SK-N-DZ (cell line): ENCODE measurements at regions not wholly inside any gene's neighbourhood (a gene's known extent, or its start where the extent isn't known, plus 50 kb on each side); places are given as distances from the start of the nearest gene placed in this dataset.

ENCODE experiments used
- DNase-seq: peaks from one replicate; pipeline ENCODE4 v3.0.0-alpha.2; 2015; ENCODE audit warnings: low spot score

DNA sequence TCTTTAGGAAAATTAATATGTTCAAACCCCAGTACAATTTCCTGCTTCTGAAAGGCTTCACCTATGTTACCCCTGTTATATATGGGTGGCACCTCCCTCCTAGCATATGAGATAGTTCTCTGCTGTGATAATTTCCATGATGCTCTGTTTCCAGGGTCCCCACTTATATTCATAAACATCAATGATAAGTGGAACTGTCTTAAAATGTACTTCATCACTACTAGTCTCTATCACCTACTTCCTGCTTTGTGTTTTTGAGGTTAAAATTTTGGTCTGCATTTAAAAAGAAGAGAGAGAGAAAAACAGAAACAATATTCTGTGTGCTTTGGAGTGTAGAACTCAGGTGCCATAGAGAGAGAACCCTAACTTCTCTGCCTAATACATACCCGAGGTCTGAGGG lies 234.7 kb downstream of the HTR1A start:
- no peak for DNase-seq

DNA sequence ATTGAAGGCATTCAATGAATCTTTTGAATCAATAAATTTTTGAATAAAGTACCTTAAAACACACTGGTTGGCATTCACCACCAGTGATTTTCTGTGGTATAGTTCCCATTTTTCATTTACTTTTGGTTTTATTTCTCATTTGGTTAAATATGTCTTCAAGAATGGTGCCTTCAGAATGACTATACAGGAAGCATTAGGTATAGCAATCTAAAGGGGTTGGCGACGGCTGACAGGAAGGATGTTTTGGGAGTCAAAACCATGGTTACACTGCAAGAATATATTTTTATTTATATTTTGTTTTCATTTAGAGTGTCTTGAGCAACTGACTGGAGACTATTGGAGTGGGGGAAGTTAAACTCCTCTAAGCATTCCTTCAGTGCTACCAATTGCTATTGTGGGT lies 235.7 kb downstream of the HTR1A start:
- no peak for DNase-seq

- DNase-seq, result no peak
Observed at GRCh38 chr5:63719147-63719546, 243.1 kb downstream of the HTR1A start.

DNA sequence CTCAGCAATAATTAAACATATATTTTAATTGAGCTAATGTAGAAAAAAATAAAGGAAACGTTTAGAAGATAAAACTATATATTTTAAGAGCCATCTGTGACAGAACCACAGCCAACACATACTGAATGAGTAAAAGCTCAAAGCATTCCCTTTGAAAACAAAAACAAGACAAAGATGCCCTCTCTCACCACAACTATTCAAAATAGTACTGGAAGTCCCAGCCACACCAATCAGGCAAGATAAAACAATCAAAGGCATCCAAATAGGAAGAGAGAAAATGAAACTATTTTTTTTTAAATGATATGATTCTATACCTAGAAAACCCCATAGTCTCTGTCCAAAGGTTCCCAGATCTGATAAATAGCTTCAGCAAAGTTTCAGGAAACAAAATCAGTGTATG lies 262.0 kb downstream of the HTR1A start:
- DNase-seq, result no peak

DNA sequence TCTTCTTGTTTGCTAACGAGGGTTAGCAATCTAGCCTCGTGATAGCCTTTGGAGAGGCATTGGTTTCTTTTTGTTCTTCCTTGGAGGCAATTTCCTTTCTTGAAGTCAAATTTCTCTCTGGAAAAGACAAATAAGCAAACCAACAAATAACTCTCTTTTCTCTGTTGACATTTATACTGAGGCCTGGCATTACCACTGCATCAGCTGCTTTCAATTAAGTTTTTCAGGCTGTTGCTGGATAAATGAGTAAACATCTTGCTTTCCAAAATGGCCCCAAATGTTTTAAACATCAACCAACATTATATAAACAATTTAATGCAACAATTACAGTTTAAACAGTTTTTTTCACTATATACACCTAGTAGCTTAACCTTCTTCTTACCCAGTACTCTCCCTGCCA lies 264.4 kb downstream of the HTR1A start:
- DNase-seq, result no peak

- DNase-seq, result no peak
Observed at GRCh38 chr5:63690546-63690945, 271.7 kb downstream of the HTR1A start.

- no peak for DNase-seq
Observed at GRCh38 chr5:63687854-63688516, 274.3 kb downstream of the HTR1A start.

- no peak for DNase-seq
Observed at GRCh38 chr5:63686938-63687337, 275.3 kb downstream of the HTR1A start.

- DNase-seq, result no peak
Observed at GRCh38 chr5:63686181-63686580, 276.1 kb downstream of the HTR1A start.

GRCh38 chr5:63685454-63685853 lies 276.8 kb downstream of the HTR1A start:
- DNase-seq, result no peak

DNA sequence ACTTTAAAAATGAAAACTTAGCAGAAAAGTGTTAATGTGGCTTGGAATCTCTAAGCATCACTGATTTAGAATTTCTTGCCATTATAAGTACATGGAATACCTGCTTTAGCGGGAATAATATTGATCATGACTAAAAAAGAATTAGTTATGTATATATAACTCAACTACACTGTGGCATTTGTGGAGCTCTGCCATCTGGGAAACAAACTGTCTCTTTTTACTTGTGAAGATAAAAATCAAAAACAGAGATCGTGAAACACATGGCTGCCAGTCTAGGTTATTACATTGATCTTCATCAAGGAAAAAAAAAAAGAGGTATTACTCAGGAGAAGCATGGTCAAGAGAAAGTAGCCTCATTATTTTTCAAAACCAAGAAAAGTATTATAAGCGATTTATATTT lies 287.4 kb downstream of the HTR1A start:
- no peak for DNase-seq

- no peak for DNase-seq
Observed at GRCh38 chr5:63655043-63655442, 307.2 kb downstream of the HTR1A start.

- no peak for DNase-seq
Observed at GRCh38 chr5:63650581-63650980, 311.7 kb downstream of the HTR1A start.

DNA sequence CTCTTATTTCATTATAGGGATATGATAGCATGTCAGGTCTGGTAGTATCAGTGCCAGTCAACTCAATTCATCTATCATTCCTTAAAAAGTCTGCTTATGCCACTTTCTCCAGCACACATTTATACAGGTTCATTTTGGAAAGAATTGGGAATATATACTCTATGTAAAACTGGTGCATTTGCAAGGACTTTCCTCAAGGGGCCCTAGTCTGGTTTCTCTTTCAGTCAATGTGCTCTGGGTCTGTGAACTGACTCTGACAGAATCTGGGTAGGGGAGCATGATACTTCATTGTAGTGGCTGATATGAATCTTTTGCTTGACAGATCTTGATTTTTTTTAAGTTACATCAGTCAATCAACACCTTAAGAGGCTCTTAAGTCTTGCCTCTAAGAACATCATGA lies 313.9 kb downstream of the HTR1A start:
- DNase-seq, result no peak

GRCh38 chr5:63629951-63630630 lies 332.2 kb downstream of the HTR1A start:
- DNase-seq, result no peak

- no peak for DNase-seq
Observed at GRCh38 chr5:63613442-63613841, 348.8 kb downstream of the HTR1A start.

DNA sequence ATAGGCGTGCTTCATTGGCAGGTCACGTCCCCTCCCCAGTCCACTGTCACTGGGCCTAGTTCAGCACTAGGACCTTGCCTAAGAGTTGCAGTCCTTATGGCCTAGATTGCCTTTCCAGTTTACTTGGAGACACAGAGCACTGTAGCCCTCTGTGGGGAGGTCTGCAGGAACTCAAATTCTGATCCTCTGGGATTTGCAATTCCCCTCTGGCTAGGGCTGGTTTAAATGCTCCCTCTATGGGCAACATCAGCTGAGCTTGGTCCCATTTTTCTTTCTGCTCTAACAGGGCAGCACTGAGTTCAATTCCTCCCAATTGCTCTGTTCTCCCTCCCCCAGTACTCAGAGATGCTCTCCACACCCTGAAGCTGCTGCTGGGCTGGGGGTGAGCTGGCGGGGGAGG lies 358.2 kb downstream of the HTR1A start:
- no peak for DNase-seq

GRCh38 chr5:63602971-63603370 lies 359.3 kb downstream of the HTR1A start:
- DNase-seq, result no peak

- no peak for DNase-seq
Observed at GRCh38 chr5:63596254-63596653, 366.0 kb downstream of the HTR1A start.

DNA sequence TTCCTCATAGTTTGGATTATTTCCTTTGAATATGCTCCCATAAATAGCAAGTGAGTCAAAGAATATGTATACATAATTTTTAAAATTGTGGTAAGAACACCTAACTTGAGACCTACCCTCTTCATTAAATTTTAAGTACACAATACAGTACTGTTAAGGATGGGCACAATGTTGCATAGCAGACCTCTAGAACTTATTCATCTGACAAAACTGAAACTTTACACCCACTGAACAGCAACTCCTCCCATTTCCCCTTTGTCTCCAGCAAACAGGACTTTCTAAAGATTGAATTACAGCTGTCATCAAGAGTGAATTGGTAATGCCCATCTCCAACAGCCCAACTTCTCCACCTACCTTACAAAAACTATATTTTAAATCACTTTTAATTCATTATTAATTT lies 388.9 kb downstream of the HTR1A start:
- DNase-seq, result no peak

DNA sequence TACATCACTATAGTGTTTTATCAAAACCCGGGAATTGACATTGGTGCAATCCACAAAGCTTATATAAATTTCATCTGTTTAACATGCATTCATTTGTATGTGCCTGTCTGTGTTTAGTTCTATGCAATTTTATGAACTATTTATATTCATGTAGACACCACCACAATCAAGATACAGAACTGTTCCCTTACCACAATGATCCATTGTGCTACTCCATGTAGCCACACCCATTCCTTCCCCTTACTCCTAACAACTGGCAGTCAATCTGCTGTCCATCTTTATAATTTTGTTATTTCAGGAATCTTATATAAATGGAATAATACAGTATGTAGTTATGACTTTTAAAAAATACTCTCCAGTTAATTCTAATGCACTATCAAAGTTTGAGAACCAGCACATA lies 389.5 kb downstream of the HTR1A start:
- no peak for DNase-seq

GRCh38 chr5:63570752-63571151 lies 391.5 kb downstream of the HTR1A start:
- no peak for DNase-seq

DNA sequence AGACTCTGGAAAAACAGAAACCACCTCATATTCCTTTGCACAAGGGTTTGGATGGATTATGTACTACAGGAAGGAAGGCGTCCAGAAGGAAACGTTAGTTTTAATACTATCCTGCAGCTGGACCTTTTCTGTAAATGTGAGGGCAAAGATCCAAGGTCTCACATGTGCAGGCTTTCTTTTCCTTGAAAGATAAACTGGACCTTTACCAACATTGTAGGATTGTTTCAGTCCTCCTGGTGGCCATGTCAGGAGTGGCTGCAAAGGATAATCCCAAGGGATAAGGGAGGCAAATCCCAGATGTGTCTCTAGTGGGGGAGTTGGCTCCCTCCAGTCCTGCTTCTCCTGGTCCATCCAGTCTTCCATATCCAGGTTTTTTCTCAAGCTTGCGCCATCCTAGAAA lies 397.5 kb downstream of the HTR1A start:
- no peak for DNase-seq
